HG02973 (cell line): ENCODE measurements at regions not wholly inside any gene's neighbourhood (a gene's known extent, or its start where the extent isn't known, plus 50 kb on each side); places are given as distances from the start of the nearest gene placed in this dataset.

ENCODE experiments used
- ATAC-seq: cut with Tn5 transposase; IDR thresholded peaks from one replicate; pipeline ENCODE4 v1.9.1; 2021; ENCODE audit warnings: moderate library complexity; ENCODE audit not compliant: unreplicated experiment

DNA sequence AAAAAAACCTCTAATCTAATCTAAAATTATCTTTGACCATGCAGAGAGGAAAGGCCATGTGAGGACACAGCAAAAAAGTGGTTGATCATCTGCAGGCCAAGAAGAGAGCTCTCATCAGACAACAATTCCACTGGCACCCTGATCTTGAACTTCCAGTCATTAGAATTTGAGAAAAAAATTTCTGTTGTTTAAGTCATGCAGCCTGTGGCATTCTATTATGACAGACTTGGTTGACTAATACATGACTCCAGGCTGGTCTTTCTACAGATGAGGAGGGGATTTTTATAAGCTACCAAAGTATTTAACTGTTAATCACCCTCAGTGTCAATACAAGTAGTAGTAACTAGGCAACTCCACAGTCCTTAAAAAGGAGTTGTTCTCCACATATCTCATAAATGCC is 358.5 kb upstream of the RGMB start:
- no peak for ATAC-seq

DNA sequence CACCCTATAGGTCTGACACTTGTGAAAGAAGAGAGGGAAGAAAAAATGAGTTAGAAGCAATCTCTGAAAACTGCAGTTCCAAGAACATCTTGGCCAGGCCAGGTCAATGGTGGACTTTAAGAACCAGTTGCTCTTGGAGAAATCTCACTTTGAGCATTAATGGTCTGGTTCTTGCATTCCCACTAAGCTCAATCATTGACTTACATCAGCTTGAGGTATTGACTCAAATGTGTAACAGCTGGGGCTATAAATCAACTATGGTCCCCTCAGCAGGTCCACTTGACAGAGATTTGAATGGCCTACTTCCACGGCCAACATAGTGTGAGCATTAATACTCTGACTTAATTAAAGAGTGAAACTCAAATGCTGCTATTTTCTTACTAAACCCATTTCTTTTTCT is 357.8 kb upstream of the RGMB start:
- no peak for ATAC-seq

DNA sequence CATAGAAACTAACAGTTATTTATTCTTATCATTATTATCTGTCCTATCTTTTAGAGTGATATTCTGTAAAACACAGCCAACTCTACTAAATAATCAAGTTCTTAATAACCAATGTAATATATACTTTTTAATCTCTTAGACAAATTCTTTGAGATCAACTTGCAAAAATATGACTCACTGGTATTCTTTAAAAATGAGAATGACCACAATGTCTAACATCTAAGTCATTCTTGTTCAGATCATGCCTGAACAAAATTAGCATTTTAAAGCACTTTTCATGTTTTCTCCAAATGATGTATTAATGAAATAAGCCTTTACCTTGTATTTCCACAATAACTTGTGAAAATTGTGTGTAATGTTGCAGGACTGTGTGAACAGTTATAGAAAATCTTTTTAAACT is 356.9 kb upstream of the RGMB start:
- ATAC-seq: no peak

DNA sequence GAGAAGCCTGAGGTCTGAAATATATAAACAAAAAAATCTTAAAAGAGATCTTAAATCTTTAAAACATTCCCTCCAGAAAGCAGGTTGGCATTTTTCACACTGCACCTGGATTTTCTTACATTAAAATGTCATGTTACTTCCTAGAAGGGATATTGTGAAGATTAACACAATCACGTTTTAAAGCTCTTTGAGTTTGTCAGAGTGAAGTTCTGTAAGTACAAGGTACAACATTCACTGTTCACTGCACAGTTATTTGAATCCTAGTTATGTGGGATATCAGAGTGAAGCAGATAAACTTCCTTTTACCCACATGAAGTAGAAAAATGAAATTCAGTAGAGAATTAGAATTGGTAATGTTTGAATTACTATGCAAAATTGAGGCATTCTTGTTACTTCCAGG is 353.6 kb upstream of the RGMB start:
- no peak for ATAC-seq

DNA sequence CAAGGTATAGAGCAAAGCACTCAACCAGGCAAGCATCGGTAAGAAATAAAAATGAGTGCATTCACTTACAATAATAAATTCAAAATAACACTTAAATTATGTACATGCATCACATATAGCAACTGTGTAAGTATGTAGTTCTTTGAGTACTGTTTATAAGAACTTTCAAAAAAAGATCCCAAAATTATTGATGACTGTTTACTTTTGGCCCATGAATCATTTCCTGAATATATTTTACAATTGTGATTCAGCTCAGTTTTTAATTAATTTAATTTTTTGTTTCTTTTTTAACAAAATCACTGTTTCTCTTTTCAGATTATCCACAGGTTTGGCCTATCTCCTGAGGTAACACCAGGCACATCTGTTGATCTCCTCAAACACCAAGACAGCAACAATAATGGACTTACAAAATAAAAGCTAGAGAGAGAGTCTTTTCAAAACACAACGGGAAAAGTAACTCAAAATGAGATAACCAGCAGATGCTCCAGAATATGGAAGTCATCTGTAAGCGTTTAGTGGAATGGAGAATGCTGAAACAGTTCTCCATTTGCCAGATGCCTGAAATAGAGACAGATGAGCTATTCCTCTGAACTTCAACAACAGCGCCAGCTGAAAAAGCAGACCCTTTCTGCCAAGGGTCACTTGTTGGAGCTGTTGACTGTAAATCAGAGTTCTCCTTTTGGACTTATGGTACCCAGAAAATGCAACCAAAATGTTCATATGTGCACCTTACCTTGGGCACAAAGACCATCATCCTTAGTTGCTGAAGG is 348.6 kb upstream of the RGMB start:
- ATAC-seq: no peak

DNA sequence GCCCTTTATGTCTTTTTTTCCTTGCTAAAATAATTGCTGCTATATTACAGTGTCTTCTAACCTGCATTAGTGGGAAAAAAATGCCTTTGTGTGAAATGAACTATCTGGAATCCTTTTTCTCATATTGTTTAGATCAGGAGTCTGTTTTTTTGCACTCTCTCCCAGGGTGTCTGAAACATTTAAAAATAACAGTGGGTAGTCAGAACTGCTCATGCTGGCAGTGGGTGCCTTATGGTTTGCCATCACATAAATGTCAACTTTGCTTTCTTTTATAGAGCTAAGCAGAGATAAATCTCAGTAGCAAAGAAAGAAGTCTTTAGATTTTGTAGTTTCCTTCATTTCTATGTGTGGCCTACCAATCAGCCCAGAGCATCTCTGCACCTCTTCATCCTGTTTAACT is 347.8 kb upstream of the RGMB start:
- no peak for ATAC-seq

DNA sequence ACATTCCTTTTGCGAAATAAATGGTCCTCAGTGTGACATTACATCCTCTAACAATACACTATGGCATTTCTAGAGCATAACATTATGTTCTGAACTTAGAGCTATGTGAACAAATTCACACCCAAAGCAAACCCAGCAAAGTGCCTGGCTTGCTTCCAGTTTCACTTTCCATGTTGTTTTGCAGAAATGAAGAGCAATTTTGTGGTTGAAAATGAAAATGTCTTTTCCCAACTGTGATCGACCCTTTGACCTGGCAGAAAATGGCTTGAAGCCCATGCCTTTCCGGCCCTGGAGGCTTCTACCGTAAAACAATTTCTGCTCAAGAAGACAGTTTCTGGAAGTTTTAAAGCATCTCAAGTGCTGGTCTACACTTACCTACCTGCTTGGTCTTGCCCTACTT is 344.7 kb upstream of the RGMB start:
- ATAC-seq: peak; percentile 67

DNA sequence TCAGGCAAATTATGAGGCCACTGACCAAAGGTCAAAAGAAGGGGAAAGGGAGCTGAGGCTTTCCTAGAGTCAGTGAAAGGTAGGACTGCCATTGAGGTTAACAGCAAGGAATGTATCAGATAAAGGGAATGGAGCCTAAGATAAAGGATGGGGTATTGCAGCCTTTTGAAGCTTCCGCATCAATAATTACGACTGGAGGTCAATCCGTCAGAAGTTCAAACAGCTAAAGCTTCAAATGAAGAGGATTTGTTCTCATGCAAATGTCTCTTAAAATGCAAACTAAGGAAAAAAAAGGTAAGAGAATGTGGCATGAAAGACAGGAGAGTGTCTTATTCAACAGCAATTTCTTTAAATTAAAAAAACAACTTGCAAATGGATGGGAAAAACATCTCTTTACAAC is 341.1 kb upstream of the RGMB start:
- no peak for ATAC-seq

DNA sequence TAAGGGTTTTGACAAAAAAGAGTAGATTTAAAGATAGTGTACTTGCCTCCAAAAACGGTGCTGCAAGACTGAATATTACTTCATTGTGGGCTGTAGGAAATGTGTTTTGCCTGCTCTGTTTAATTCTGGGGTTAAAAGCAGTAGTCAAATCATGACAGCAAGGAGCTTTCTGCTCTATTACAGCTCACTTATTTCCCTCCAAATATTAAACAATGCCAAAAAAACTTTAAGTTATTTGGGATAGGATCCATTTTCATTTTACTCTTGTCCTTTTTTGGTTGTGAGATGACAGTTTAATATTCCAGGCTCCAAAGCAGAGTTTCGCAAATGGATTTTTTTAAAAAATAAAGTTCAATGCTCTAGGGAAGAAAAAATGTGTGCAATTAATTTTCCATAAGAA is 340.4 kb upstream of the RGMB start:
- no peak for ATAC-seq

DNA sequence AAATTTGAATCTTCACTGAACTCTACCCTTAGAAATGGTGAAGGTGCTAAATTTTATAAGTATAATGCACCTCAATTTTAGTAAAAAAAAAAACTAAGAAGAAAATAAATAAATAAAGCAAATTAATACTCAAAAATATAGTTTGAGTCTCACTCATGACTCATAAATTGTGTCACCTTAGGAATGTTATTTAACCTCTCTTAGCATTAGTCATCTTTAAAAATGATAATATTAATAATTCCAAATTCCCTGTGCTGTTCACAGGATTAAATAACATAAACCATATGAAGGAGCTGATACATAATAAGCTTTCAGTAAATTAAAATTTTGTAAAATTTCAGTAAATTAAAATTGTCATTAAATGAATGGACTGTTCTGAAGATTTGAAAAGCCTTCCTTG is 339.8 kb upstream of the RGMB start:
- ATAC-seq: no peak

DNA sequence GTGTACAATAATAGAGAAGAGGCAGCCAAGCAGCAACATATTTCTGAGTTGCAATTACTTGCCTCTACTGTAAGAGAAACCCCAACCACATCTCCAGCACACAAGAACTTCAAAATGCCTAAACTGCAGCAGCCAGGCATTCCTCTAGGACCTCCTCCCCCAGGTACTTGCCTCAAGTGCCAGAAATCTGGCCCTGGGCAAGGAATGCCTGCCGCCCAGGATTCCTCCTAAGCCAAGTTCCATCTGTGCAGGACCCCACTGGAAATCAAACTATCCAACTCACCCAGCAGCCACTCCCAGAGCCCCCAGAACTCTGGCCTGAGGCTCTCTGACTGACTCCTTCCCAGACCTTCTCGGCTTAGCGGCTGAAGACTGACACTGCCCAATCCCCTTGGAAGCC is 336.8 kb upstream of the RGMB start:
- no peak for ATAC-seq

DNA sequence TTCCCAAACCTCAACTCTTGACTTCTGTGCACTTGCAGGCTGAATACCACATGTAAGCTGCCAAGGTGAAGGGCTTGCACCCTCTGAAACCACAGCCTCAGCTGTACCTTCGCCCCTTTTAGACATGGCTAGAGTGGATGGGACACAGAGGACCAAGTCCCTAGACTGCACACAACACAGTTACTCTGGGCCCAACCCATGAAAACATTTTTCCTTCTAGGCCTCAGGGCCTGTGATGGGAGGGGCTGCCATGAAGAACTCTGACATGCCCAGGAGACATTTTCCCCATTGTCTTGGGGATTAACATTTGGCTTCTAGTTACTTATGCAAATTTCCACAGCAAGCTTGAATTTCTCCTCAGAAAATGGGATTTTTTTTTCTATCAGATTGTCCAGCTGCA is 331.0 kb upstream of the RGMB start:
- ATAC-seq: no peak

DNA sequence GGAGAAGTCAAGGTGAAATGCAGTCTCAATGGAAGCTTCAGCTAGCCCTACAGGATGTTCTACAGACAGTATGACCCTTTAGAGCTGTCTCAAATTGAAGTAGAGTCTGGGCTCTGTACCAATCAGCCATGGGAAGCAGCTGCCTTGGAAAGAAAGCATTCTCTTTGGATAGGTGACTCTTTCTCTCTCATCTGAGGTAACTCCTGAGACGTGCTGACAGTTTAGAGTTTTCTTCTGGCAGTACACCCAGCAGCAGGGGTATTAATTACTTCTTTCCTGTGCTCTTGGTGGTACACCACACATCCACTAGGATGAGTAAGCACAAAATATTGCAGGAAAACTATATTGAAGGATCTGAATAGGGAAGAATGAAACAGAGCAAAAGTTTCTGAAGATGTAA is 329.6 kb upstream of the RGMB start:
- no peak for ATAC-seq

DNA sequence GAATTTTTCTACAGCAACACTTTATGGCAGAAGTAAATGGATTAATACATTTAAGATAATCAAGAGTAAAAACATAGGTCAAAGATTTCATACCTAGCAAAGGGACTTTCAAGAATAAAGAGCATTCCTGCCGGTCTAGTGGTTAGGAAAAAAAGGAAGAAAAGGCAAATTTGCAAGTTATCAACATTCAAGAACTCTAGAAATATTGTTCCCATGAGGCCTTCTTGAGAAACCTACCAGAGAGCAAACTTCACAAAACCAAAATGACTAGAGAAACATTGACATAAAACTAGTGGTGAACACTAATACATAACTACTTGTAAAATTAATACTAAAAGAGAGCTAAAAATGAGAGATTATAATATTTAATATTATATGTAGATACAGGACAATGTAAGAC is 320.2 kb upstream of the RGMB start:
- ATAC-seq: no peak

DNA sequence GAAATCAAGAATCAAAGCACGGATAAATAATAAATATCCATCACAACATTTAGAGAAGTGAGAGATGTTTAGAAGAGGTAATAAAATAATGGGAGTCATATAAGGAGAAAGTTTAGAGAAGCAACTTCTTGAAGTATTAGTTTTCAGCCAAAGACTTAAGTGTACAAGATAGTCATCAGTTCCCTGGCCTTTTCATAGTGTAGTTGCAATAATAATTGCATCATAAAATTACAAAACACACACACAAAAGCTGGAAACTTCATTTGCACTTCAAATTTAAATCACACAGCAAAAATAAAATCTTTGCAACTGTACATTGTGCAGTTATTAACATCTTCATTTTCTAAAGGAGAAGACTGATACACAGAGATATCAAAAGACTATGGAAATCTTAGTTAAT is 319.1 kb upstream of the RGMB start:
- no peak for ATAC-seq

DNA sequence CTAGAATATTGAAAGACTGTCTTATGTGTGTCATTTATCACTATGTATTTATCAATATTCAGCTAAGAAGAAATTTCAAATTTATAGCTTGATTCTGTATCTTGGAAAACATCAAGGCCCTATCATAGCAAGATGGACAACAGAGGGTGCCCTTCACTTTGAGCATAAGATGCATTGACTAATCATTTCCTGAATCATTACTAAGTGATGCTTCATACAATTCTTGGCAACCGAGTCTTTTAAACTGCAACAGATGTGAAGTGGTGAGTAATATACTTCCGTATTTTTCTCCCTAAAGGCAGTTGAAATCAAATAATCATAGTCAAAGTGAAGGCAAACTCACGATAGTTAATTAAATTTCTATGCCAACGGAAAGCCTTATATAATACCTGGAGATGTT is 318.6 kb upstream of the RGMB start:
- no peak for ATAC-seq

DNA sequence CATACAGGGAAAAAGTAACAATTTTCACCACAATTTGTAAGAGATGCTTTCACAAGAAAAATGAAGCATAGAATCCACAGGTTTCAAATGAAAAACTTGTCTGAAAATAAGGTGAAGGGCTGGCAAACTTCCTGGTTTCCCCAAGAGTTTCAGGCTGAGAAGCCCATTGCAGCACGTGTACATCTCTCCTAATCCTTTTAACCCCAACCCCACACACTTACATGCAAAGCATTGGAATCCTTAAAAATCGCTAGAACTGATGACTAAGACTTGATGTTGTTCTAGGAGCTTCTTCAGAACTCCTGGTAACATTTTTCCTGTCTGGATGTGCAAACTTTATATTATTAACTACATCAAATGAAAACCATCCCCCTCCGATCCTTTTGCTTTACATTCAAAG is 317.8 kb upstream of the RGMB start:
- no peak for ATAC-seq

DNA sequence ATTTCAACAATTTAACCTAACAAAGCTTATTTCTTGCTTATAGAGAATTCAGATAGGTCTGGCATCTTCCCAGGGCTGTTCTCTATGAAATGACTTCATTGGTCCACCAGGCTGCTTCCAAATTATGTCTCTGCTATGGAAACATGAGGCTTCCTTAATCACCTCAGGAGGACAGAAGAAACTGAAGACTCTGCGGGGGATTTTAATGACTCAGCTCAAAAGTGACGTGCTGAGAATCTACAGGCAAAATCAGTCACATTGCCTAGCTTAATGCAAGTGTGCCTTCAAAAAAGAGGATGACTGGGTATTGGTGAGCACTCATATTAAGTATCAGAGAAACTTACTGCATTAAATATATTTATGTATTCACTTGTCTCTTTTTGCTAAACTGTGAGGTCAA is 315.5 kb upstream of the RGMB start:
- no peak for ATAC-seq

DNA sequence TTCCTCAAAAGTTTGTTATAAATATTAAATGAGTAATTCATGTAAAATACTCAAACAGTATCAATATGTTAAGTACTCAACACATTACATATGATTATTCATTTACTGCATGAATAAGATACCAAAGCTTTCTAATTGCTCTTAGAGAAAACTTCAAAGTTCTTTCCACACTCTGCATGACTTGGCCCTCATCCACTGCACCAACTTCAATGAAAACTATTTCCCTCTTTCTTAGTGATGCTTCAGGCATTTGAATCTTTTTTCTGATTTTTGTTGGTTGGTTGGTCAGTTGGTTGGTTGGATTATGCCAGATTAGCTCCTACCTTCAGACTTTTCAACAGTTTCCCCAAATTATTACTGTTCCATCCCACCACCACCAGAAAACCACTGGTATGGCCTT is 314.7 kb upstream of the RGMB start:
- ATAC-seq: no peak

DNA sequence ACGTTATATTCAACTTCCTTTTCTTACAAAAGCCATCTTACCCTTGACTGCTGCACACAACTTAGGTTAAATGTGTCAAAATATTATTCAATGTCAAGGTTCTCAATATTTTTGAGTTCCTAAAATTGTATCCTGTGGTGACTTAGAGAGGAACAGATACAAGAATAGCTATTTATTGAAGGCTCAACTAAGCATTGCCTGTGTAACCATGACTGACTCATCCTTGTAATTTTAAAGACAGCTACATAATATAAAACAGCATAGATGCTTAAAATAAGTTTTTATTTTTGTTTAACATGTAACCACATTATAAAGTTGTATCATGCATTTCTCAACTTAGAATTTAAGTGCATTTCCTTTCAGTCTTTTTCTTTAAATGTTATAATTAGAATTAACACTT is 312.9 kb upstream of the RGMB start:
- ATAC-seq: no peak

DNA sequence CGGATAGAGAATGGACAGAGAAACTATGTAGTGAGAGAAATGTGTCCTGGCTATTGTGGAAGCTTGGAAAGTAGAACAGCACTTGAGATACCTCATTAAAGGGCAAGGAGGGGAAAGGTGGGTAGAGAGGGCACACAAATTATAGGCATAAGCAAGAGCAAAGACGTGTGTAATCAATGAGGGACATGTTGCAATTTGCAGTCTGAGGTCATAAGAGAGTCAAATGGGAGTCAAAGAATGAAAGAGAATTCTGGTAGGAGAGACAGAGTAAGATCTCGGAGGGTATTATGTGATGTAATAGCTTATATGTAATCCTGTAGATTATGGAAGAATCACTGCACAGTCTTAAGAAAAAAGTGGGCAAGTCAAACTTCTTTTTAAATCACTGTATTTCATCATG is 312.0 kb upstream of the RGMB start:
- ATAC-seq: no peak

DNA sequence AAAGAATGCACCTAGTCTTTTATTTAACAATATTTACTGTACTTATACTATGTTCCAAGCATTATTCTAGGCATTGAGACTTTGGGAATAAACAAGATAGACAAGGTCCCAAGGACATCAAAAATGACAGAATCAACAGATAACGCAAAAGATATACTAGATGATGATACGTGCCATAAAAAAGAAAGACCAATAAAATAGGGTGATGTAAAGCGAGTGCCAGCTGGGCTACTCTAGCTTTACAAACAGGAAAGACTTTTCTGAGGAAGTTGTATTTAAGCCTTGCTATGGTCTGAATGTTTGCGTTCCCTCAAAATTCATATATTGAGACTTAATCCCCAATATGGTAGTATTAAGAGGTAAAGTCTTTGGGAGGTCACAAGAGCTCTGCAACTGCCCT is 310.2 kb upstream of the RGMB start:
- ATAC-seq: no peak

DNA sequence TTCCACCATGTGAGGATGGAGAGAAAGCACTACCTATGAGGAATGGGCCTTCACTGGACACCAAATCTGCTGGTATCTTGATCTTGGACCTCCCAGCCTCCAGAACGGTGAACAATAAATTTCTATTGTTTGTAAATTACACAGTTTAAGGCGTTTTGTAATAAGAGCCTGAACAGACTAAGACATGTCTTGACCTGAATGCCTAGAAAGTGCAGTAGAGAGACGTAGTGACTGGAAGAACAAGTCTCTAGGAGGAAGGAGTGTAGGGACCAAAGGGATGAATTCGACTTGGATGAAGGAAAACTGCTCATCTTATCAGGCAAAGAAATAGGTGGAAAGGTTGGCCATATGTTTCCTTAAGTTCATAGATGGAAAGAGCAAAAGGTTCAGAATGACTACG is 309.8 kb upstream of the RGMB start:
- no peak for ATAC-seq
